IMR-90 (cell line): ENCODE measurements at regions not wholly inside any gene's neighbourhood (a gene's known extent, or its start where the extent isn't known, plus 50 kb on each side); places are given as distances from the start of the nearest gene placed in this dataset.

Experiments
- ATAC-seq: fragments of 200-7000 bp; cut with Tn5 transposase; 2 replicates; pipeline ENCODE4 v1.9.1; 2020; ENCODE audit warnings: low read depth, mild to moderate bottlenecking, moderate library complexity
- BruUV-seq: library from RNA; stranded (reverse); fragments of 400-500 nt; replicated peaks from 2 replicates; lab custom pipeline; 2021; lab: Mats Ljungman, UMichigan
- CTCF ChIA-PET: fragments of 300-600 bp; formaldehyde crosslinking; extraction: SDS; loops from one replicate; lab custom pipeline; 2021; ENCODE audit warnings: antibody characterized with exemption; lab: Yijun Ruan, JAX
- POLR2A ChIA-PET: fragments of 300-600 bp; sonication (Branson Sonifier 250); formaldehyde crosslinking; loops from one replicate; lab custom pipeline; 2022; ENCODE audit warnings: antibody characterized with exemption; ENCODE audit not compliant: unreplicated experiment; lab: Charles Lee
- DNase-seq: peaks from one replicate; pipeline ENCODE4 v3.0.0; 2013
- H2AFZ ChIP-seq: replicated peaks from 2 replicates; pipeline ENCODE3; 2013; ENCODE audit warnings: low read length, mild to moderate bottlenecking; ENCODE audit not compliant: poor library complexity
- H2AK5ac ChIP-seq: 2 replicates; pipeline ENCODE4 v1.6.1; 2013; ENCODE audit warnings: low read depth, low read length, inconsistent platforms
- H2AK9ac ChIP-seq: replicated peaks from 2 replicates; pipeline ENCODE3; 2013; ENCODE audit warnings: mild to moderate bottlenecking, low read depth, low read length, moderate library complexity; ENCODE audit not compliant: poor library complexity
- H2BK120ac ChIP-seq: 2 replicates; pipeline ENCODE4 v1.6.1; 2013; ENCODE audit warnings: low read depth, low read length, inconsistent platforms
- H2BK15ac ChIP-seq: 3 replicates; pipeline ENCODE4 v1.6.1; 2013; ENCODE audit warnings: low read depth, low read length, inconsistent platforms
- H2BK20ac ChIP-seq: 2 replicates; pipeline ENCODE4 v1.6.1; 2013; ENCODE audit warnings: low read depth, mild to moderate bottlenecking, inconsistent platforms, low read length, moderate library complexity
- H2BK5ac ChIP-seq: 2 replicates; pipeline ENCODE4 v1.6.1; 2013; ENCODE audit warnings: mild to moderate bottlenecking, low read depth, low read length, inconsistent platforms; ENCODE audit not compliant: poor library complexity, severe bottlenecking
- H3K14ac ChIP-seq: replicated peaks from 2 replicates; pipeline ENCODE4 v1.6.1; 2013; ENCODE audit warnings: low read depth, low read length, inconsistent platforms
- H3K18ac ChIP-seq: 2 replicates; pipeline ENCODE4 v1.6.1; 2013; ENCODE audit warnings: low read depth, low read length, control low read depth
- H3K23ac ChIP-seq: 2 replicates; pipeline ENCODE4 v1.6.1; 2013; ENCODE audit warnings: low read depth, low read length, inconsistent platforms
- H3K27ac ChIP-seq: 2 replicates; pipeline ENCODE4 v1.5.1; 2013; ENCODE audit warnings: mild to moderate bottlenecking, control low read depth, low read length; ENCODE audit not compliant: insufficient read depth
- H3K27me3 ChIP-seq: 2 replicates; pipeline ENCODE4 v1.6.1; 2013; ENCODE audit warnings: low read length; ENCODE audit not compliant: control insufficient read depth, insufficient read depth
- H3K36me3 ChIP-seq: 2 replicates; pipeline ENCODE4 v1.6.1; 2013; ENCODE audit warnings: low read length, mixed read lengths; ENCODE audit not compliant: control insufficient read depth, insufficient read depth
- H3K4ac ChIP-seq: 2 replicates; pipeline ENCODE4 v1.6.1; 2013; ENCODE audit warnings: low read depth, low read length, inconsistent platforms
- H3K4me1 ChIP-seq: 2 replicates; pipeline ENCODE4 v1.6.1; 2013; ENCODE audit warnings: low read length, mixed read lengths; ENCODE audit not compliant: control insufficient read depth, insufficient read depth
- H3K4me2 ChIP-seq: 2 replicates; pipeline ENCODE4 v1.6.1; 2013; ENCODE audit warnings: low read depth, mild to moderate bottlenecking, control low read depth, low read length, moderate library complexity
- H3K4me3 ChIP-seq: 2 replicates; pipeline ENCODE4 v1.5.1; 2013; ENCODE audit warnings: low read depth, mild to moderate bottlenecking, control low read depth, low read length, moderate library complexity; ENCODE audit not compliant: insufficient read depth
- H3K56ac ChIP-seq: 2 replicates; pipeline ENCODE4 v1.6.1; 2013; ENCODE audit warnings: low read length, inconsistent platforms; ENCODE audit not compliant: insufficient read depth; ENCODE audit errors: extremely low read depth
- H3K79me1 ChIP-seq, 2 experiments: 2 replicates each; pipeline ENCODE4 v1.6.1; 2013; ENCODE audit warnings: low read length in 2 of 2, inconsistent platforms in 1 of 2, low read depth in 1 of 2
- H3K9ac ChIP-seq: 2 replicates; pipeline ENCODE4 v1.6.1; 2013; ENCODE audit warnings: low read depth, low read length, control low read depth
- H3K9me1 ChIP-seq: 2 replicates; pipeline ENCODE4 v1.6.1; 2013; ENCODE audit warnings: low read length, inconsistent platforms; ENCODE audit not compliant: insufficient read depth
- H3K9me3 ChIP-seq: 2 replicates; pipeline ENCODE4 v1.6.1; 2013; ENCODE audit warnings: low read length; ENCODE audit not compliant: control insufficient read depth, insufficient read depth
- H4K20me1 ChIP-seq: 2 replicates; pipeline ENCODE4 v1.6.1; 2013; ENCODE audit warnings: low read length, inconsistent platforms; ENCODE audit not compliant: insufficient read depth
- H4K5ac ChIP-seq: 2 replicates; pipeline ENCODE4 v1.6.1; 2013; ENCODE audit warnings: mild to moderate bottlenecking, low read depth, low read length, control low read depth
- H4K8ac ChIP-seq, 2 experiments: 2 replicates each; pipeline ENCODE4 v1.6.1; 2013; ENCODE audit warnings: low read depth in 2 of 2, low read length in 2 of 2, control low read depth in 1 of 2, inconsistent platforms in 1 of 2
- H4K91ac ChIP-seq: 2 replicates; pipeline ENCODE4 v1.6.1; 2013; ENCODE audit warnings: low read depth, low read length, inconsistent platforms; ENCODE audit not compliant: insufficient read depth
- BHLHE40 ChIP-seq: fragments of 150-350 bp; IDR thresholded peaks from 2 replicates; pipeline ENCODE4 v1.6.1; 2016; ENCODE audit warnings: mild to moderate bottlenecking, low read depth, low read length
- CEBPB ChIP-seq: IDR thresholded peaks from 2 replicates; pipeline ENCODE4 v1.6.1; 2012; ENCODE audit warnings: low read depth, low read length, improper control_type of control experiment
- CHD1 ChIP-seq: IDR thresholded peaks from 2 replicates; pipeline ENCODE4 v1.6.1; 2012; ENCODE audit warnings: low read depth, low read length, improper control_type of control experiment
- CTCF ChIP-seq: conservative IDR thresholded peaks from 2 replicates; pipeline ENCODE4 v1.5.1; 2012; ENCODE audit warnings: mild to moderate bottlenecking, low read depth, low read length, improper control_type of control experiment
- ELK1 ChIP-seq: fragments of 150-350 bp; IDR thresholded peaks from 2 replicates; pipeline ENCODE4 v1.6.1; 2016; ENCODE audit warnings: low read depth, mild to moderate bottlenecking, low read length, moderate library complexity, borderline replicate concordance
- FOS ChIP-seq: fragments of 150-350 bp; IDR thresholded peaks from 2 replicates; pipeline ENCODE4 v1.6.1; 2016; ENCODE audit warnings: low read depth, low read length
- MAFK ChIP-seq: IDR thresholded peaks from 2 replicates; pipeline ENCODE4 v1.6.1; 2012; ENCODE audit warnings: low read depth, low read length, improper control_type of control experiment
- MAZ ChIP-seq: IDR thresholded peaks from 2 replicates; pipeline ENCODE4 v1.6.1; 2012; ENCODE audit warnings: low read depth, mild to moderate bottlenecking, low read length, improper control_type of control experiment, moderate library complexity, borderline replicate concordance
- MXI1 ChIP-seq: IDR thresholded peaks from 2 replicates; pipeline ENCODE4 v1.6.1; 2012; ENCODE audit warnings: low read depth, mild to moderate bottlenecking, low read length, moderate library complexity, borderline replicate concordance
- NFE2L2 ChIP-seq: fragments of 150-350 bp; IDR thresholded peaks from 2 replicates; pipeline ENCODE4 v1.6.1; 2016; ENCODE audit warnings: low read depth, mild to moderate bottlenecking, low read length
- POLR2A ChIP-seq: IDR thresholded peaks from 2 replicates; pipeline ENCODE4 v1.6.1; 2012; ENCODE audit warnings: mild to moderate bottlenecking, low read depth, low read length
- RAD21 ChIP-seq: IDR thresholded peaks from 2 replicates; pipeline ENCODE4 v1.6.1; 2012; ENCODE audit warnings: low read length, improper control_type of control experiment
- RCOR1 ChIP-seq: IDR thresholded peaks from 2 replicates; pipeline ENCODE4 v1.6.1; 2012; ENCODE audit warnings: mild to moderate bottlenecking, low read length, improper control_type of control experiment; ENCODE audit not compliant: insufficient replicate concordance
- RFX5 ChIP-seq: IDR thresholded peaks from 2 replicates; pipeline ENCODE4 v1.8.0; 2012; ENCODE audit warnings: low read depth, mild to moderate bottlenecking, low read length, moderate library complexity
- SMC3 ChIP-seq: fragments of 150-350 bp; IDR thresholded peaks from 2 replicates; pipeline ENCODE4 v1.6.1; 2016; ENCODE audit warnings: low read depth, mild to moderate bottlenecking, antibody characterized with exemption, low read length, moderate library complexity
- USF2 ChIP-seq: fragments of 150-350 bp; IDR thresholded peaks from 2 replicates; pipeline ENCODE4 v1.6.1; 2017; ENCODE audit warnings: mild to moderate bottlenecking, antibody characterized with exemption, low read length, low read depth
- WGBS, 2 experiments: methylation state at CpG; one replicate each; pipeline versions ENCODE4 v1.1.5 to v1.1.7; 2013; ENCODE audit warnings: missing lambda C conversion rate in 2 of 2; ENCODE audit not compliant: insufficient read length in 1 of 2; ENCODE audit errors: extremely low coverage in 2 of 2; 5-methylcytosine and 5-hydroxymethylcytosine counted together
- dilution Hi-C: fragments of 300-500 bp; cut with HindIII; formaldehyde crosslinking; loops from one replicate; pipeline ENCODE4 v1.14.3; 2018; ENCODE audit warnings: low sequenced_read_pairs; ENCODE audit not compliant: unreplicated experiment
- in situ Hi-C: fragments of 300-500 bp; cut with MboI; formaldehyde crosslinking; loops from 3 replicates; pipeline ENCODE4 v1.14.3; 2019; ENCODE audit warnings: low sequenced_read_pairs, inconsistent platforms, mixed read lengths
- intact Hi-C: fragments of 100-400 bp; cut with micrococcal nuclease; formaldehyde crosslinking; loops from 2 replicates; pipeline ENCODE4 v1.10.0; 2022

GRCh38 chrX:42220666-42221065, 297.3 kb upstream of the CASK start:
- Histone ChIP-seq H4K5ac (no peak overlapping the region), H2BK120ac (no peak overlapping the region), H4K8ac (no peak overlapping the region), H3K79me1 (no peaks in the 10 kb centered on the region), H4K20me1 (no peaks in the 10 kb centered on the region), H3K9ac (no peak overlapping the region), H3K27ac (no peak overlapping the region), H2AK5ac (no peak overlapping the region), H3K9me3 (no peaks in the 10 kb centered on the region), H3K27me3 (peaks cover 4% of the 10 kb centered on the region; the same call in 1 of the 2 replicates), H4K91ac (no peak overlapping the region), H3K36me3 (no peaks in the 10 kb centered on the region), H3K23ac (no peak overlapping the region), H3K4ac (no peak overlapping the region), H3K4me2 (no peak overlapping the region), H3K4me3 (no peak overlapping the region), H3K14ac (no peak overlapping the region), H2BK15ac (no peak overlapping the region), H2AK9ac (no peak overlapping the region), H3K56ac (no peak overlapping the region), H3K4me1 (no peaks in the 10 kb centered on the region), H3K18ac (no peak overlapping the region), H2AFZ (no peak overlapping the region), H3K9me1 (no peaks in the 10 kb centered on the region), H2BK5ac (no peak overlapping the region), H2BK20ac (no peak overlapping the region)
- TF ChIP-seq MAZ (no peak), CTCF (no peak), SMC3 (no peak), RCOR1 (no peak), NFE2L2 (no peak), POLR2A (no peak), MAFK (no peak), RFX5 (no peak), MXI1 (no peak), RAD21 (no peak), ELK1 (no peak), CEBPB (no peak), CHD1 (no peak), FOS (no peak), BHLHE40 (no peak), USF2 (no peak)
- WGBS, 2 experiments, result no CpG with 5 or more reads among the region's 2 CpGs
- intact Hi-C loops, result no loop called here
- CTCF ChIA-PET, result no interaction called here
- DNase-seq, result no peak
- no TSS peak for BruUV-seq
- POLR2A ChIA-PET, result no interaction called here
- in situ Hi-C loops, result no loop called here
- no peak for ATAC-seq
- dilution Hi-C loops, result no loop called here
